Common myeloid progenitor, CD34-positive (primary cell): ENCODE measurements at regions not wholly inside any gene's neighbourhood (a gene's known extent, or its start where the extent isn't known, plus 50 kb on each side); places are given as distances from the start of the nearest gene placed in this dataset.

Experiments
- CTCF ChIA-PET: fragments of 350-600 bp; sonication (Branson Sonifier 250); formaldehyde crosslinking; loops from one replicate; lab custom pipeline; 2021; ENCODE audit warnings: antibody characterized with exemption; lab: Charles Lee
- POLR2A ChIA-PET: fragments of 350-600 bp; sonication (Branson Sonifier 250); formaldehyde crosslinking; loops from one replicate; lab custom pipeline; 2021; ENCODE audit warnings: antibody characterized with exemption; lab: Charles Lee
- DNase-seq, 3 donors: peaks; one replicate each; pipeline versions ENCODE4 v3.0.0 to v3.0.0-alpha.2; 2013
- H3K27ac ChIP-seq, 2 experiments: 1 replicate in 1 of 2; 2 replicates in 1 of 2; pipeline ENCODE4 v1.7.0; 2013; ENCODE audit warnings: inconsistent platforms in 2 of 2, low read length in 2 of 2, mild to moderate bottlenecking in 2 of 2, low read depth in 1 of 2, moderate library complexity in 1 of 2; ENCODE audit not compliant: severe bottlenecking in 2 of 2, insufficient read depth in 1 of 2, poor library complexity in 1 of 2
- H3K27me3 ChIP-seq, 5 experiments: replicated peaks in 2 of 5; 1 replicate in 3 of 5; 2 replicates in 2 of 5; pipeline versions ENCODE4 v1.6.1 to v1.7.0; 2013; ENCODE audit warnings: low read length in 4 of 5, mild to moderate bottlenecking in 2 of 5, moderate library complexity in 2 of 5, inconsistent platforms in 1 of 5; ENCODE audit not compliant: insufficient read depth in 5 of 5, control insufficient read depth in 4 of 5
- H3K36me3 ChIP-seq, 4 experiments: 1 replicate in 2 of 4; 2 replicates in 2 of 4; pipeline versions ENCODE4 v1.6.1 to v1.7.0; 2013; ENCODE audit warnings: low read length in 3 of 4, control low read depth in 1 of 4, mild to moderate bottlenecking in 1 of 4; ENCODE audit not compliant: control insufficient read depth in 4 of 4, insufficient read depth in 4 of 4
- H3K4me1 ChIP-seq, 4 experiments: 1 replicate in 3 of 4; 2 replicates in 1 of 4; pipeline versions ENCODE4 v1.6.1 to v1.7.1; 2013; ENCODE audit warnings: low read length in 3 of 4, mild to moderate bottlenecking in 3 of 4, control low read depth in 1 of 4, inconsistent platforms in 1 of 4, moderate library complexity in 1 of 4; ENCODE audit not compliant: control insufficient read depth in 4 of 4, insufficient read depth in 4 of 4; ENCODE audit errors: control extremely low read depth in 1 of 4
- H3K4me3 ChIP-seq, 7 experiments: 1 replicate in 4 of 7; 2 replicates in 3 of 7; pipeline versions ENCODE4 v1.5.1 to v1.7.0; 2013; ENCODE audit warnings: mild to moderate bottlenecking in 7 of 7, low read length in 6 of 7, moderate library complexity in 6 of 7, inconsistent platforms in 2 of 7, low read depth in 2 of 7, control low read depth in 1 of 7; ENCODE audit not compliant: insufficient read depth in 4 of 7, control insufficient read depth in 1 of 7; ENCODE audit errors: extremely low read depth in 1 of 7
- H3K9me3 ChIP-seq, 5 experiments: 1 replicate in 4 of 5; 2 replicates in 1 of 5; pipeline versions ENCODE4 v1.6.1 to v1.7.1; 2013; ENCODE audit warnings: low read length in 4 of 5, mild to moderate bottlenecking in 2 of 5, inconsistent platforms in 1 of 5, low read depth in 1 of 5, moderate library complexity in 1 of 5; ENCODE audit not compliant: control insufficient read depth in 4 of 5, insufficient read depth in 2 of 5; ENCODE audit errors: control extremely low read depth in 1 of 5
- WGBS: methylation state at CpG from one replicate; pipeline ENCODE4 v1.1.5; 2013; ENCODE audit not compliant: insufficient coverage; 5-methylcytosine and 5-hydroxymethylcytosine counted together

DNA sequence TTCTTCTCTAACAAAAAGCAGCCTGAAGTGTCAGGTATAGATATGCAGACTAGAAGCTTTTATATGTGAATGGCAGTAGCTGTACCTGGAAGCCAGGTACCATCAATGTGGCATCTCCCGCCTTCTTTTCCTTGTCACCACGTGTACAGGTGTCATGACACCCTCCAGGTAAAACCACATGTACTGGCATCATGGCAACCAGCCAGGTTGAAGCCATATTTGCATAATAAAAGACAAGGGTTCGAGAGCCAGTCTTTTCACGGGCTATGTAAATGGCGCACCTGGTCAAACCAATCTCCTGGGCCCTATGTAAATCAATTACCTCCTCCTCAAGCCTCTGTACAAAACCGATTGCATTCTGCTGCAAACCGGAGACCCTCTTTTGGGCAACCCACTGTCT lies 541.3 kb downstream of the CDH11 start:
- WGBS = 77% methylated on average over 4 of the region's 7 CpGs
- DNase-seq = no peak
- H3K4me1 ChIP-seq = no peaks in the 10 kb centered on the region
- ChIA-PET CTCF (no interaction called here), POLR2A (no interaction called here)
- no peaks in the 10 kb centered on the region for H3K27me3 ChIP-seq
- H3K36me3 ChIP-seq = no peaks in the 10 kb centered on the region
- no peaks in the 10 kb centered on the region for H3K9me3 ChIP-seq
- no peak overlapping the region for H3K27ac ChIP-seq
- no peak overlapping the region for H3K4me3 ChIP-seq

DNA sequence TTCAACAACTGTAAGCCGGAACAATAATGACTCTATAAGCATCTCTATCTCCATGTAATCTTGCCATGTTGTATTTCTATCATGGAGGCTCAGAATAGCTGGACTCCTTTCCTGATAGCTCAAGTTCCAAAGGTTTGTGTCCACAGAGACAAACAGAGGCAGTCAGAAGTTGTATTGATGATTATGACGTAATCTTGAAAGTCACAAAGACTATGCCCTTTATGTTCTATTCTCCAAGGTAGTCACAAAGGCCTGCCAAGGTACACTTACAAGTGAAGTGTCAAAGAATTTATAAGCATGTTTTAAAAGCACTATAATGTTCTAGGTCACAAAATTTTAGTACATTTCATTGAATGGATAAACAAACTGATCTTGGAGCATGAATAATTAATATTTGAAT lies 542.2 kb downstream of the CDH11 start:
- H3K27ac ChIP-seq = no peak overlapping the region
- 100% methylated on average over 1 of the region's 2 CpGs for WGBS
- H3K9me3 ChIP-seq = no peaks in the 10 kb centered on the region
- no peaks in the 10 kb centered on the region for H3K27me3 ChIP-seq
- no peaks in the 10 kb centered on the region for H3K4me1 ChIP-seq
- no peak for DNase-seq
- CTCF ChIA-PET = no interaction called here
- POLR2A ChIA-PET = no interaction called here
- no peak overlapping the region for H3K4me3 ChIP-seq
- no peaks in the 10 kb centered on the region for H3K36me3 ChIP-seq

DNA sequence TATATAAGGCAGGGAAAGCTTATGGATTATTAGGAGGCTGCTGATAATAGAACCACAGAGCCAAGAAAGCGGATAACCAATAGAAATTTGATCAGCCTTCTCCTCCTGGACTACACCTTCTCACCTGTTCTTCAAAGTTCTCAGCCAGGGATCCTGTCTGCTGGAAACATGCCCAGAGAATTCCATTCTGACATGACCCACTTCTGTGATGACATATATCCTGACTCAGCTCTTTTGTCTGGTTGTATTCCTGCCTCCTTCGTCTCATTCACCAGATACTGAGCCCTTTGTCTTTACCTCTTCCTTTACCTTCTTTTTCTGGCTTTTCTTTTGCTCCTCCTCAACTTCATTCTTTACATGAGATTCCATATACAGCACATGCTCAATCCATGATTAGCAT lies 576.1 kb downstream of the CDH11 start:
- no peaks in the 10 kb centered on the region for H3K36me3 ChIP-seq
- H3K4me3 ChIP-seq = no peak overlapping the region
- H3K27me3 ChIP-seq = no peaks in the 10 kb centered on the region
- WGBS = 60% methylated on average over 2 of the region's 2 CpGs
- ChIA-PET POLR2A (no interaction called here), CTCF (no interaction called here)
- no peak for DNase-seq
- H3K27ac ChIP-seq = no peak overlapping the region
- H3K4me1 ChIP-seq = no peaks in the 10 kb centered on the region
- no peaks in the 10 kb centered on the region for H3K9me3 ChIP-seq

DNA sequence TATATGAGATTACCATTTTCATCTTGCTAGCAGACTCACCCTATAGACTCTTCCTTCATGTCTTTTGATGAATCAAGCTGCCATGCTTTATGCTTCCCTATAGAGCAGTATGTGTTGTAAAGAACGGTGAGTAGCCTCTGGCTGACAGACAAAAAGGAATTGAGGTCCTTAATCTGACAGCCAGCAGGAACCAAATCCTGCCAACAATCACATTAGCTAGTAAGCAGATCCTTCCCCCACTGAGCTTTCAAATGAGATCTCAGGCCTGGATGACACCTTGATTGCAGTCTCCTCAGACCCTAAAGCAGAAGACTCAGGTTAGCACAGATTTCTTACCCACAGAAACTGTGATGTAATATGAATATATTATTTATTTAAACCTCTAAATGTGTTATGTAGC lies 577.0 kb downstream of the CDH11 start:
- 60% methylated on average over 1 of the region's 1 CpG for WGBS
- Histone ChIP-seq H3K4me1 (no peaks in the 10 kb centered on the region), H3K27me3 (no peaks in the 10 kb centered on the region), H3K4me3 (no peak overlapping the region), H3K27ac (no peak overlapping the region), H3K36me3 (no peaks in the 10 kb centered on the region), H3K9me3 (no peaks in the 10 kb centered on the region)
- POLR2A ChIA-PET = interaction anchor here (0.5 kb wide), 1 partner anchor 911 kb away, joined by 3 read pairs; no protein-coding TSS in a partner anchor
- CTCF ChIA-PET = no interaction called here
- no peak for DNase-seq

DNA sequence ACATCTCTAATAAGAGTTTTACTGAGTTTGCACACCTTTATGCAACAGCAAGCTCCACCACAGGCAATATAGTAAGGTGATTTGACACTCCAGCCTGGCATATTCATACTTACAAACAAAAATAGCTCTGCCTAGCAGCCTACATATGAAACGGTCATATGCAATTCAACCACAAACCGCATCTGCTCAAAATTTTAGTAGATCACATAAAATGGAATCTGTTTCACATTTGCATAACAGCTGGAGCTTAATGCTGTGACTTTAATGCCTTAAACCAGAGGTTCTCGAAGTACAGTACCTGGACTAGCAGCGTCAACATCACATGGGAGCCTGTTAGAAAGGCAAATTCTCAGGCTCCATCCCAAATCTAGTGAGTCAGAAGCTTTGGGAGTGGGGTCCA lies 578.4 kb downstream of the CDH11 start:
- ChIA-PET CTCF (no interaction called here), POLR2A (no interaction called here)
- Histone ChIP-seq H3K9me3 (no peaks in the 10 kb centered on the region), H3K4me1 (no peaks in the 10 kb centered on the region), H3K27ac (no peak overlapping the region), H3K36me3 (no peaks in the 10 kb centered on the region), H3K27me3 (no peaks in the 10 kb centered on the region), H3K4me3 (no peak overlapping the region)
- WGBS = 94% methylated on average over 3 of the region's 4 CpGs
- DNase-seq = no peak

DNA sequence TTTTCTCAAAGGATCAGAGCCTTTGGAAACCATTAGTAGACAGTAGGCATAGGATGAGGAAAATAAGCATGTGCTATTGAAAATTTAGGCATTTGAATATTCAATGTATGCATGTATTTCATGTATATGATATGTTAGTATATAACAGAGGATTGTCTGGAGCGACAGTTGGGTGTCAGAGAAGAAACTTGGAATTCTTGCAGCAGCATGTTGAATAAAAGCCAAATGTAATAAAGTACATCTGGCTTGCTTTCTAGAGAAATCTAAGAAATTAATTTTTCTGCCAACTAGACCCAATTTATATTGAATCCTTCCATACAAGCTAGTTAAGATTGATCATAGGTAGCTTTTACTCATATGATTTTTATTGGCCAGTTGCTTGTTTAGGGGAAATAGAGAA lies 578.8 kb downstream of the CDH11 start:
- WGBS = no CpG with 5 or more reads among the region's 1 CpG
- H3K27me3 ChIP-seq = no peaks in the 10 kb centered on the region
- H3K27ac ChIP-seq = no peak overlapping the region
- H3K4me1 ChIP-seq = no peaks in the 10 kb centered on the region
- CTCF ChIA-PET = no interaction called here
- H3K9me3 ChIP-seq = no peaks in the 10 kb centered on the region
- POLR2A ChIA-PET = no interaction called here
- H3K36me3 ChIP-seq = no peaks in the 10 kb centered on the region
- no peak for DNase-seq
- H3K4me3 ChIP-seq = no peak overlapping the region

DNA sequence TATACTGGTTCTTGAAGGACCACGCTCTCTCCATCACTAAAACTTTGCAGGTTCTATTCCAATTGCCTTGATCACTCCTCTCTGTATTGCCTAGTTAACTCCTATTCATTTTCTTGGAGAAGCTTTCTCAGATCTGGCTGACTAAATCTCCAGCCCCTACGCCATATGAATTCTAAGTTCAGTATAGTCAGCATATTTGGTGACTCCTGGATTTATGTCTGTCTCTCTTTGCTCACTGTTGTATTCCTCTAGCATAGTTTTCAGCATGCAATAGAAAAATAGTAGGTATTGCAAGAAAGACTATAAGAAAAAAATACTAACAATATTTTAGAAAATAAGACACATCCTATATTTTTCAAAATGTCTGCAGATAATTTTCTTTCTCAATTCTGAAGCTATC lies 579.7 kb downstream of the CDH11 start:
- ChIA-PET CTCF (no interaction called here), POLR2A (no interaction called here)
- 50% methylated on average over 1 of the region's 2 CpGs for WGBS
- H3K36me3 ChIP-seq = no peaks in the 10 kb centered on the region
- no peaks in the 10 kb centered on the region for H3K27me3 ChIP-seq
- no peak for DNase-seq
- H3K4me1 ChIP-seq = no peaks in the 10 kb centered on the region
- H3K9me3 ChIP-seq = no peaks in the 10 kb centered on the region
- no peak overlapping the region for H3K4me3 ChIP-seq
- no peak overlapping the region for H3K27ac ChIP-seq
